HG02943 (cell line): ENCODE measurements at regions not wholly inside any gene's neighbourhood (a gene's known extent, or its start where the extent isn't known, plus 50 kb on each side); places are given as distances from the start of the nearest gene placed in this dataset.

ENCODE experiments used
- ATAC-seq: cut with Tn5 transposase; IDR thresholded peaks from one replicate; pipeline ENCODE4 v1.9.1; 2021; ENCODE audit warnings: mild to moderate bottlenecking, low read depth, moderate library complexity; ENCODE audit not compliant: unreplicated experiment

DNA sequence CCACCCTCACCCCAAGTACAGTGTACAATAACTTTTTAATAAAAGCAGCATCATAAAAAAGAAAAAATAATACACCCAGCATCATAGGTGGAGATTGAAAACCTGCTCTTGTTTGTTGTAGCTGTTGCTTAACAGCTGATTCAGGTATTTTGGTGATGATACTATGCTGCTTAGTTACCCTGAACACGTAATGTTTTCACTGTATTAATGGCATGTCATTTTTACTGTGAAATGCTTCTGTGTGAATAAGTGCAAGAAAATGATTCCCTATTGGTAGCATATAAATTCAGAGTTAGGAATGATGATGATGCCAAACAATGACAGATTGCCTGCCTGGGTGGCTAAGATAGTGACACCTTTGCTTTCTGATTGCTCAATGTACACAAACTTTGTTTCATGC, 405.7 kb downstream of the HDGFL1 start:
- ATAC-seq, result no peak

DNA sequence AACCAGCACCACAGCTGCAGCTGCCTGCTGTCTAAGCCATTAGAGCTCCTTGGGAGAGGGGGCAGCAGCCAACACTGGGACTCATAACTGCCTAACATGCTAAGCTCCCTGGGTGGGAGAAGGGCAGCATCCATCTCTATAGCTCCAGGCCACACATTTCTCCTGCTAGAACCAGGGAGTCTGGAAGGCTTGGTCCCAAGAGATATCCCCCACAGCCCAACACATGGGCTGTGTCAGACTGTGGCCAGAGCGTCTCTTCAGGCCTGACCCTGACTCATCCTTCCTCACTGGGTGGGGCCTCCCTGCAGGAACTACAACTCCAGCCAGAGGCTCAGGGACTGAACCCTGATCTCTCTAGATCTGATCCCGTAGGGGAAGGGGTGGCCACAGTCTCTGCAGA, 411.1 kb downstream of the HDGFL1 start:
- ATAC-seq, result no peak

DNA sequence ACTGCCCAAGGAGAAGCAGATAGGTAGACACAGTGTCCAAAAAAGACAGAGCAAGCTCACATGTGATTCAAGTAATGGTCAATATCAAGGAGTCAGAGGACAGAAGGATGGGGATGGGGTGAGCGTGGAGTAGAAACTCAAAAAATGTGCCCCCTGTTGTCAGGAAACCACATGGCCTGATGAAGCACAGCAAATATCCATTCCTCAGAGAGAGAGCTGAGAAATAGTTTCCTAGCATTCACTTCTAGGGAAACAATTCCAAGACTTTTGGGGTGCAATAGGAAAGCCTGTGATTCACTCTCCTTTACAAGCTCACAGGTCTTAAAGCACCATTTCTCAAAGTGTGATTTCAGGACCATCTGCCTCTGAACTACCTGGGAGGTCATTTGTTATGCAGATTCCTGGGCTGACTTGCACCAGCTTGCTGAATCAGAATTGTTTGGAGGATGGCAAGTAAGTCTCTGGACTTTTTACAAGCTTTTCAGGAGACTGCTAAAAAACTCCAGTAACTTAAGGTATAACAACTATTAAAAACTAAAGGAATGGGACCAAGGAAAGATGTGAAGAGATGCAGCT, 432.8 kb downstream of the HDGFL1 start:
- no peak for ATAC-seq

DNA sequence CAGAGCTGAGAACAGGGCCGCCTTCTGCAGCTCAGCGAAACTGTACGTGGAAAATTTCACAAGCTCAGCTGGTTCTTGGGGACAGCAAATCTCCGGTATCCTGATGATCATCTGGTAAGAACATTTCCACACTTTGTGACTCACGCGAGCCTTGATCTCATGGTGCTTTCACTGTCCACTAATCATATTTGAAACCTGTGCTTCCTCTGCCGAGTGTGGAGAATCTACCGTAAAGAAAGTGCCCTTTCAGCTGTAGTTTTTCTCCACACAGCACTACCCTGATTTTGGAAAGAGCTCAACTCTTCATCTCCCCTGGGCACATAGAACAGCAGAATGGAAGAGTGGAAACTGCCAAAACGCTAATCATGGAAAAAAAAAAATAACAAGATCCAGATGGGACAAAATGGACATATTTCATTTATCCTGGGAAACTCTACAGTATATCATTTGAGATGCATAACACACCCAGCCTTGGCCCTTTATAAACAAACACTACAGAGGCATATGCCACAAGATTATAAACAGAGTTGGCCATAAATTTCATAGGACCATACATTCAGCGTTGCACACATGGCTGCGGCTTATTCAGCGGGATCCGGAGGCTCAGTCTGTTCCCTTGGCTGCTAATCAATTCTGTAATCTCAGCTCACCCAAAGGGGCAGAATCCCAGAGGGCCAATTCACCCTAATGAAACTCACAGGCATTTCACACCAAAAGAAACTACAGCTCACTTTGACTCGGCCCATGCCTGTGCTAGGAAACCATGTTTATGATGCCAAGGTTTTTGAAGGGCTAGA, 434.5 kb downstream of the HDGFL1 start:
- no peak for ATAC-seq

DNA sequence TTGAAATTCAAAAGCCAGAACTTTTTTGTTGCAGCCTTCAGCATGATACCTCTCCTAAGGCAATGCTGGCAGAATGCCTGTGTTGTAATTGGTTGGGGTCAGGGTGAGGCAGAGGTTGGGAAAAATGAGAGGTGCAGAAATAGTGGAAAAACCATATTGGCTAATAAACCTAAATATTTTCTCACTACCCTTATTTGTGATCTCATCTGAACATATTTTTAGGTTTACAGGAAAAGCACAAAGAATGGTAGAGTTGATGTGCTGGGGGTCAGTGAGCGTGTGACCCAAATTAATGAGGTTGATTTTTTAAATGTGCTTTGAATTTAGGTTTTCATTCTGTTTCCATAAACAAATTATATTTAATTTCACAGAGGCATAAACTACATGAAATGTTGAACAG, 437.3 kb downstream of the HDGFL1 start:
- ATAC-seq, result no peak

DNA sequence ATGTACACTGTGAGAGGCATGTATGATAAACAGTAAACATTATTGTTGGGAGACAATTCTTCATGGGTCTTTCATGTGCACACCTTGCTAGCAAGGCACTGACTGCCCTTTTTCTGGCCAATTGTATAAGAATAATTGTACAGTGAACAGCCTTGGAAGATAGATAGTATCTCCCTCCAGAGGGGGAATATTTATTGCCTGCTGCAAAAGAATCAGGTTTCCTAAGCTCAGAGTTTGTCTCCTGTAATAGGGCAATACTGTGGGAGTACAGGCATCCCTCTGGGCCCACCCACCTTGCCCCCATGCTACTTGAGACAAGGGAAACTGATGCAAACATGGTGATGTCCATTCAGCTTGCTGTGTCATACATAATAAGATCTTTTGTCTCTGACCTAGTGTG, 442.2 kb downstream of the HDGFL1 start:
- ATAC-seq, result no peak

DNA sequence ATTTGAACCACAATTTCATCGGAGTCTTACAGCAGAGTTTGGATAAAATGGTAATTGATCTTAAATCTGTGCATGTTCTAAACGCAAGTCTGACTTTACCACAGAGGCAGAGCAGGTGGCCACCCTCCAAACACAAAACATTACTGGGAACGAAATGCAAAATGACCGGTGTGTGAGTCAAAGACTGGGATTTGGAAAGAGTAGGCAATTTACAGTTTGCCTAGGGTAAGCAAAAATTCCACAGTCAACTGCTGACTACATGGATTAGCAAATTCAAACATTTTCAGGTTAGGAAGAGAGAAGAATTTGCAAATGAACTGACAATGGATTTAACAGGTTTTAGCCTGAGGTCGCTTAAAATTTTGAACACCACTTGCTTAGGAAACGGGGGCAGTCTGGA, 444.4 kb downstream of the HDGFL1 start:
- no peak for ATAC-seq

DNA sequence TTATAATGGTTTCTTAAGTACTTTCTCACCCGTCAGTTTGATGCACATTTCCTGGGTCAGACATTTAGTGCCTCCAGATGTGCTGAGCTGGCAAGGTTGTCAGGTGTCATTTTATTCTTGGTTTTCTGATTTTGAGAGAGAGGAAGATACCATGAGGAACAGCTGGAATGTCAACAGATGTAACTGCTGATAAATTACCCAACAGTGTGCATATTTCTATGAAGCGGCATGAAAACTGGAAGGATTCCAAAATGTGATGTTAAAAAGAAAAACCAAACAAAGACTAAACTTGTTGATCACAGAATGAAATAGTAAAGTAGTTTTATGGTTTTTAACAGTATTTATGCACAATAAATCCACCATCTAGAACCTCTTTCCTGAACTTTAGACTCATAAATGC, 447.3 kb downstream of the HDGFL1 start:
- ATAC-seq, result no peak

DNA sequence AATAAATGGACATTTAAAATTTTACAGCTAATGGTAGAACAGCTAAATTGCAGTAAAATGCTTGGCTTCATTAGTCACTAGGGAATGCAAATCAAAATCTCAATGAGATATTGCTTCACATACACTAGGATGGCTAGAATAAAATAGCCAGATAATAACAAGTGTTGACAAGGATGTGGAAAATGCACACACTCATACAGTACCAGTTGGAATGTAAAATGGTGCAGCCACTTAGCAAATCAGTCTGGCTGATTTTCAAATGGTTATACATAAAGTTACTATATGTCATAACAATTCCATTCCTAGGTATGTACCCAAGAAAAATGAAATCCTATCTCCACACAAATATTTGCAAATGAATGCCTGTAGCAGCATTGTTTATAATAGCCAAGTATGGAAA, 452.1 kb downstream of the HDGFL1 start:
- no peak for ATAC-seq

DNA sequence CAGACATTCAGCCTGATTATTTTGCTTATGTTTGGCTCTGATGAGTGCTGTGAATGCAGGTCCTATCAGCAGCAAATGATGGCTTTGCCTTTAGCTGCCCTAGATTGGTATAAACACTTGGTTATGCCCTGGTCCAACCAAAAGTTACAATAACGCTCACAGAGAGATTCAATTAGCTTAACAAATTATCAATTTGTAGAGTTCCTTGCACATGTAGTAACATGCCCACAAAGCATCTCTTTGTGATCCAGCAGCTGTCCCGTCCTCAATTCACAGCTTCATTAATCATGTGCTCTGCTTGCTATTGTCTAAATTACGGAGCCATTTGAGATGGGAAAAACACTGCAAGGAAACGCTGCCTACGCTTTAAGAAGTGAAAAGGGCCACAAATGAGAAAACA, 457.9 kb downstream of the HDGFL1 start:
- ATAC-seq, result no peak

DNA sequence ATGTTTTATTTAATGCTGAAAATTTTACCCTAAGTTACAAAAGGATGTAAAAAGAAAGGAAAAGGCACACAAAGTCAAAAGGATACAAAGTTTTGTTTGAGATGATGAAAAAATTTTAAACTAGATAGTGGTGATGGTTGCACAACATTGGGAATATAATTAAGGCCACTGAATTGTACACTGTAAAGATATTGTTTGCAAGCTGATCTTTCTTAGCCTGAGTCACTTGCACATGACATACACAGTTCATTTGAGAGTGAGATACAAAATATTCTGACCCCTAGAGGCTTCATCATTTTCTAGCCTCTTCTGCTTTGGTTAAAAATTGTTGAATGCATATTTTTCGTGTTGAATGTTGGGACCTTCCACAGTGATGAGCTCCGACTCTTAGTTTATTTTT, 462.6 kb downstream of the HDGFL1 start:
- ATAC-seq, result no peak

DNA sequence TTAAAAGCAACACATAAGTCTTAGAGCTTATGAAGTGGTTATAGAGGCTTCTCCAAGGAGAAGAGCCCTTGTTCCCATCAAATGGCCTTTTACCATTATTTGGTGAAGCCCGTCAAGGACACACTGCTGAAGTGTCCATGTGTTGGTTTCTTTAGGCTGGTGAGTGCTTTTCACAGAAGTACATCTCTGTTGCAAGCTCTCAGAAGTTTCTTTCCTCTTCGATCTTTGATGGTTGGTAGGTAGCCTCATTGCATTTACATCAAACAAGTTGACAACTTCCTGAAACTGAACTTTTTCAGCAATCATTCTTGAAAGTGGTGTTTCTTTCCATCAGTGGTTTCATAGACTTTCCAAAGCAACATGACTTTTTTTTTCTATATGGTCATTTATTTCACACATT, 465.6 kb downstream of the HDGFL1 start:
- ATAC-seq, result no peak

DNA sequence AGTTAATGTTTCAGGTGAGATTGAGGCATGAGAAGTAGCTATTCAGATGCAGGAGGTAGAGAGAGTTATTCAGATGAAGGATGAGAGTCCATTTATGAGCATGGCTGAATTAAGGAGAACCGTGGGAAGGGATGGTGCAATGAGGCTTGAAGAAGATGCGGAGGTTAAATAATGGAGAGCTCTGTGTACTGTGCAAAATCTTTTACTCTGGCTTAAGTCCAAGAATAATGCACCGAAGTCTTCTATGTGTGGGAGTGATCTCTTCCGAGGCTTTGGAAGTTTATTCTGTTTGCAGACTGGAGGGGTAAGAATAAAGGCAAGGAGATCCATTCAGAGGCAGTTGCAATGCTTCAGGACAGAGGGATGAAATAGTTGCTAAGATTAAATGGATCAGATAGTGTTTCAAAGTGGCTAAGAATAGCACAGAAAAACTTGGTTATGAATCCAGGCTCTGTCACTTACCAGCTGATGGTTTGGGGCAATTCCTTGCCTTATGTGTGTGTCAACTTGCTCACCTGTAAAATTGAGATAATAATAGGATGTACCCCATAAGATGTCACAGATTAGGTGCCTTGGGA, 467.1 kb downstream of the HDGFL1 start:
- no peak for ATAC-seq

DNA sequence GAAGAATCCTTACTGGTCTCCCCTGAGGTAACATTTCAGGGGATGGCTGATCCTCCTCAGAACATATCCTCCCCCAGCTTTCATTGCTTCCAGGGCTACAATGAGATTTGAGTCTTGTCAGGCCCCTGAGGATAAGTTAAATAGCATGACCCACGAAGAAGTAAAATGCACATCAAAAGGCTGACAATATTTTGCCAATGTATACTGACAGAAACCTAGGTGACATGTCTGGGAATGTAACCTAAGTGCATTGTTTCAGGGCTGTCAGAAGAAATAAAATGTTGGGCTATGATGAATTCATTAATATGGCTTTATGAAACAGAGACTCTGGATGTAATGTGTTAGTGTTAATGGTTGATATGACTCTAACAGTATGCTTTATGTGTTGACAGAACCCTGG, 471.5 kb downstream of the HDGFL1 start:
- no peak for ATAC-seq

DNA sequence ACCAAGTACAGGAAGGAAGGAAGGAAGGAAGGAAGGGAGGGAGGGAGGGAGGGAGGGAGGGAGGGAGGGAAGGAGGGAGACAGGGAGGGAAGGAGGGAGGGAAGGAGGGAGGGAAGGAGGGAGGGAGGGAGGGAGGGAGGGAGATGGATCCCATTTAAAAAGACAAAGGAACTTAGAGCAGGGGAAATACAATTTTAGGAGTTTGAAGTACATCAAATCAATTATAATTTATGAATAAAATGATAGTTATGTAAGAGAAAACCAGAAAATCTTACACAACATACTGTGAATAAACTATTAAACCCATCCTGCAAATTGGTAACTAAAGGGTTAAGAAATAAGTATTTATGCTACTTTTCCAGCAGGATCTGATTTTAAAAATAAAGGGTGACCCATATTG, 475.9 kb downstream of the HDGFL1 start:
- no peak for ATAC-seq

DNA sequence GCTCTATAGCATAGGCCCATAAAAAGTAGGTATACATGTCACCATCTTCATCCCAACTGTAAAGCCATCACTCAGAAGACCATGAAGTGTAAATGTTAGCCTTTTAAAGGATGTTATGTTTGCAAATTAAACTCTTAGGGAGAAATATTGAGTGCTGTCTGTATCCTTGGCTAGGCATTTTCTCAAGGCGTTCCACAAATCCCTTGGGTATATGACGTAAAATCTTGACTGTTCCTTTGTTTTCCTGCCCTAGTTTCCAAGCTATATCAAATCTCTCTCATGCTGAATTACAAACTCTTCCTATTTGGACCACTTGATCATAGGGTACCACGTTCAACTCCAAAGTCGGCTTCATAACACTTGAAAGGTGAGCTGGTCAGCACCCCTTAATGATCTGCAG, 486.2 kb downstream of the HDGFL1 start:
- no peak for ATAC-seq

DNA sequence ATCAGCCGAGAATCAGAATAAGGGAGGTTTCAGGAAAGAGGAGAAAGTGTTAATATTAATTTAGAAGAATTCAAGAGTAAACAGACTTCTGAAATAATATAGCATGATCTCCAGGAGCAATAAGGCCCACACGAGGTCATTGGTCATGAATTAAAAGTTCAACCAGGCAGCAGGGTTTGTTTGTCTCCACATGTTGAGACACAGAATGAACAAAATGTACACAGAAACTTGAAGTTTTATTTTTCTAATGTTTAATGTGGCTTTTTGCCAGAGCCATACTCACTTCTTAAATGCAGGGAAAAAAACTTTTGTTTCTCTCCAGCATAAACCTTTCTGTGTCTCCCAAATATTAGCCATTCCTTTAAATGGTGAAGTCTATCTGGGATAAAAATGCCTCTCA, 504.5 kb downstream of the HDGFL1 start:
- ATAC-seq, result no peak

DNA sequence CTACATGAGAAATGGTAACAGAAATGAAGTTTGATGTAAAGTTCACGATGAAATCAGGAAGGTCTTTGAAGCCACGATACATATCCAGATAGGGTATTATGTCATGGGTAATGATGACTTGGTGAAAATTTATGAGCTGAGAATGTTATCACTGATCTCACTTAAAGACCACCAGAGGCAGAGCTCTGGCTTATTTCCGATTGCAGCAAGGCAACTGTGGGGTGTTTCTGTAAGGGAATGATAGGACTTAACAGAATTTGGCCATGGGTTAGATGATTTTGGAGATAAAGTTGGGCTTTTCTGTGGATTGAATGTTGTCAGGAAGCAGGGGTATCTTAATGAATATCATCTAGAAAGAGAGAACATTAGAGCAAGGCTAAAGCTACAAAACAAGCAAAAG, 508.4 kb downstream of the HDGFL1 start:
- no peak for ATAC-seq

DNA sequence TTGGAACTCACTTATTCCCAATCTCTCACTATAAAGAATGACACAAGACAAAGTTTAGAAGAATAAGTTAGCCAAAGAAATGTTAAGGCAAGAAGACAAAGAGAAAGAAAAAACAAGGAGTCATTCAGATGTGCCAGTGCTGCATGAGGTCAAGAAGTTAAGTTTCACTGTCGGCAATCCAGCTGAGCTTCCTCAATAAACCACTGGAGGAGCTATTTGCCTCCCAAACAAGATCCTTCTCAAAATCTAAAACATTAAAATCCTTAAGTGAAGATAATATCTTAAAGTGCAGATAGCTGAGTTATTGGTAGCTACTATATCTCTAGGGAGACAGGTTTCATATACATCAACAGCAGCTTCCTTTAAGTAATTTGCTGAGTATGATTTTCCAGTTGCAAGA, 512.3 kb downstream of the HDGFL1 start:
- ATAC-seq, result no peak

DNA sequence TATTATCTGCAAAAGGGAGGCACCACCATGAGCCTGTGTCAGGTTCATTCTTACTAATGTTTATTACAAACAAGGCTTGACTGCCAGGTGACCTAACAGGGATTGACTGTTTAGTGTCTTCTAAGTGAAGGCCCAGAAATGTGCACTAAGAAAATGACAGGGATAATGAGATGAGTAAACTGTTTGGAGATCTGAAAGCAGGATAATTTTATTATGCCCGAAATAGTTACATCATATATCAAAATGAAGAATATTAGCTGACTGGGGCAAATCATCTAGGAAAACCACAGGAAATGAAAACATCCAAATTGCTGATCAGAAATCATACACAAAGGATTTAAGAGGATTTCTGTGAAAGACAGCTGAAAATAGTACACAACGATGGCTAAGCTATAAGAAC, 516.7 kb downstream of the HDGFL1 start:
- ATAC-seq, result no peak

DNA sequence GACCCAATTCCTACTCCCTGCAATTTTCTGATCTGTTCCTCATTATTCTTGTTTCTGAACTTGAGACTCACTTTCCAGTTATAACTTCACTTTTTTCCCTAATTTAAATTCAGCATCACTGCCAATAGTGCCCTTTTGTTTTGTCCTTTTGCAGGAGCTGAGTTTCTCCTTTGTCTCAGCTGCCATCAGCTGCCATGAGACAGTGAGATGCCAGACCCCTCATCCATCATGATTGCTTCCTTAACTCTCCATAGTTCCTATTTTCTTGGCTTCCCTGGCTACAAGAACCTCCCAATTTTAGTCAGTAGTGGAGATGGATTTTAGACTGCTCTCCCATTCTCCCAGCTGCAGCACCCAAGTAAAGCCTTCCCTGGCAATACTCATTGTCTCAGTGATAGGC, 518.1 kb downstream of the HDGFL1 start:
- ATAC-seq, result no peak

DNA sequence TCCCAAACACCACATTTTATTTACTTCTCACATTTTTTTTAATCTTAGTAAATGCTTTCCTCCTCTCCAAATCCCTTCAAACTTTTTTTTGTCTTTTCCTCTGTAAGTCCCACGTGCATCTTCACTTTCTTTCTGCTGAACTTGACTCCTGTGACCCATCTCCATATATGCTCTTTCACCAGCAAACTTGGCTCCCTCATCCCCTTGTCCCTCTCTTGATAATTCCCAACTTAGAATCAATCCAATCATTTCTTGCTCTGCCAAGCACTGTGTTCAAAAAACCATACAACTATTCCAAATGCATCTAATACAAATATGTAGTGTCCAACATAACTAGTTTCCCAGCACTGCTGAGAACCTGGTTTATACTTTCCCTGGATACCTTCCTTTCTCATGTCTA, 519.4 kb downstream of the HDGFL1 start:
- no peak for ATAC-seq
